Endothelial cell of umbilical vein (primary cell): ENCODE measurements at regions not wholly inside any gene's neighbourhood (a gene's known extent, or its start where the extent isn't known, plus 50 kb on each side); places are given as distances from the start of the nearest gene placed in this dataset.

Experiments
- BruUV-seq: library from RNA; stranded (reverse); fragments of 400-500 nt; replicated peaks from 2 replicates; lab custom pipeline; 2021; lab: Mats Ljungman, UMichigan
- CTCF ChIA-PET: fragments of 300-600, 350-600 bp; sonication (Branson Sonifier 250); formaldehyde crosslinking; loops from one replicate; lab custom pipeline; 2021; ENCODE audit warnings: antibody characterized with exemption, inconsistent platforms; lab: Charles Lee
- POLR2A ChIA-PET: fragments of 300-600, 350-600 bp; sonication (Branson Sonifier 250); formaldehyde crosslinking; loops from one replicate; lab custom pipeline; 2021; ENCODE audit warnings: antibody characterized with exemption, inconsistent platforms; lab: Charles Lee
- DNase-seq: peaks from one replicate; pipeline ENCODE4 v3.0.0-alpha.2; 2011; ENCODE audit warnings: low read depth, low spot score
- FAIRE-seq: peaks from 2 replicates; lab custom pipeline; 2011; peaks lifted over from hg19 to GRCh38; lab: Jason Lieb, UNC
- H2AFZ ChIP-seq: 2 replicates; pipeline ENCODE4 v1.6.0; 2012; ENCODE audit warnings: low read depth, low read length, control low read depth, inconsistent platforms
- H3K27ac ChIP-seq: 2 replicates; pipeline ENCODE4 v1.5.1; 2011; ENCODE audit warnings: low read depth, mild to moderate bottlenecking, control low read depth, low read length, moderate library complexity; ENCODE audit not compliant: insufficient read depth
- H3K27me3 ChIP-seq, 2 experiments: 2 replicates each; pipeline versions ENCODE4 v1.6.0 to v1.6.1; 2011; ENCODE audit warnings: low read length in 2 of 2, mixed read lengths in 1 of 2; ENCODE audit not compliant: control insufficient read depth in 2 of 2, insufficient read depth in 2 of 2
- H3K36me3 ChIP-seq, 2 experiments: 2 replicates in 1 of 2; 3 replicates in 1 of 2; pipeline ENCODE4 v1.5.1; 2011; ENCODE audit warnings: low read length in 2 of 2, mild to moderate bottlenecking in 1 of 2, moderate library complexity in 1 of 2; ENCODE audit not compliant: control insufficient read depth in 2 of 2, insufficient read depth in 2 of 2; ENCODE audit errors: extremely low read depth in 1 of 2
- H3K4me1 ChIP-seq: 3 replicates; pipeline ENCODE4 v1.5.1; 2011; ENCODE audit warnings: mild to moderate bottlenecking, low read length; ENCODE audit not compliant: control insufficient read depth, insufficient read depth; ENCODE audit errors: extremely low read depth
- H3K4me2 ChIP-seq: 2 replicates; pipeline ENCODE4 v1.6.1; 2011; ENCODE audit warnings: low read length, control low read depth, mixed read lengths; ENCODE audit not compliant: insufficient read depth
- H3K4me3 ChIP-seq, 3 experiments: fragments of 200-600 bp in 1 of 3; sonication (generic), shearing (Covaris generic) in 1 of 3; replicated peaks in 1 of 3; 2 replicates each; pipeline ENCODE4 v1.5.1; 2011 to 2016; ENCODE audit warnings: control low read depth in 3 of 3, low read length in 3 of 3, mild to moderate bottlenecking in 2 of 3, inconsistent platforms in 1 of 3, low read depth in 1 of 3, moderate library complexity in 1 of 3; ENCODE audit not compliant: insufficient read depth in 1 of 3
- H3K79me2 ChIP-seq: 2 replicates; pipeline ENCODE4 v1.6.0; 2012; ENCODE audit warnings: low read length, inconsistent platforms; ENCODE audit not compliant: control insufficient read depth, insufficient read depth
- H3K9ac ChIP-seq: replicated peaks from 2 replicates; pipeline ENCODE3; 2011; ENCODE audit warnings: low read length, control low read depth; ENCODE audit not compliant: insufficient read depth; ENCODE audit errors: extremely low read depth
- H3K9me1 ChIP-seq: replicated peaks from 3 replicates; pipeline ENCODE4 v1.6.0; 2011; ENCODE audit warnings: mild to moderate bottlenecking, low read length; ENCODE audit not compliant: control insufficient read depth, insufficient read depth; ENCODE audit errors: extremely low read depth
- H3K9me3 ChIP-seq: replicated peaks from 2 replicates; pipeline ENCODE4 v1.5.1; 2012; ENCODE audit warnings: low read length, inconsistent platforms; ENCODE audit not compliant: control insufficient read depth, insufficient read depth
- H4K20me1 ChIP-seq: replicated peaks from 2 replicates; pipeline ENCODE3; 2011; ENCODE audit warnings: mild to moderate bottlenecking, low read length; ENCODE audit not compliant: control insufficient read depth, insufficient read depth; ENCODE audit errors: extremely low read depth
- CTCF ChIP-seq, 2 donors: IDR thresholded peaks; 1 replicate in 1 of 2; 2 replicates in 1 of 2; pipeline ENCODE4 v1.5.1; 2011; ENCODE audit warnings: low read length in 2 of 2, mild to moderate bottlenecking in 2 of 2, moderate library complexity in 2 of 2, control low read depth in 1 of 2, inconsistent platforms in 1 of 2, low read depth in 1 of 2; ENCODE audit not compliant: insufficient read depth in 1 of 2; ENCODE audit errors: extremely low read depth in 1 of 2
- EZH2 ChIP-seq: IDR thresholded peaks from 2 replicates; pipeline ENCODE4 v1.6.1; 2012; ENCODE audit warnings: borderline replicate concordance, low read depth, mild to moderate bottlenecking, moderate library complexity, low read length, inconsistent platforms; ENCODE audit not compliant: severe bottlenecking
- FOS ChIP-seq: IDR thresholded peaks from 2 replicates; pipeline ENCODE4 v1.6.1; 2011; ENCODE audit warnings: mild to moderate bottlenecking, low read length, moderate library complexity, borderline replicate concordance; ENCODE audit not compliant: insufficient read depth
- GATA2 ChIP-seq: IDR thresholded peaks from 2 replicates; pipeline ENCODE4 v1.7.0; 2011; ENCODE audit warnings: low read depth, mild to moderate bottlenecking, moderate library complexity, mixed read lengths, low read length; ENCODE audit not compliant: insufficient read length, insufficient read depth
- JUN ChIP-seq: IDR thresholded peaks from 2 replicates; pipeline ENCODE4 v1.6.1; 2011; ENCODE audit warnings: borderline replicate concordance, low read depth; ENCODE audit not compliant: insufficient read length, insufficient read depth
- MAX ChIP-seq: IDR thresholded peaks from 2 replicates; pipeline ENCODE4 v1.6.1; 2011; ENCODE audit not compliant: insufficient read depth, insufficient read length
- MYC ChIP-seq: IDR thresholded peaks from one replicate; pipeline ENCODE4 v1.6.1; 2011; ENCODE audit warnings: mild to moderate bottlenecking, low read depth, low read length
- POLR2A ChIP-seq: IDR thresholded peaks from 2 replicates; pipeline ENCODE4 v1.6.1; 2012; ENCODE audit warnings: low read depth, mild to moderate bottlenecking, control low read depth, low read length
- POLR2AphosphoS5 ChIP-seq: IDR thresholded peaks from 2 replicates; pipeline ENCODE4 v1.6.1; 2012; ENCODE audit warnings: low read depth, mild to moderate bottlenecking, control low read depth, low read length, moderate library complexity; ENCODE audit not compliant: insufficient read depth
- dilution Hi-C: fragments of 300-500 bp; cut with MboI; formaldehyde crosslinking; loops from one replicate; pipeline ENCODE4 v1.15.0; 2019; ENCODE audit warnings: low sequenced_read_pairs; ENCODE audit not compliant: extremely low pct_ligation_motif_present
- intact Hi-C: fragments of 100-400 bp; cut with micrococcal nuclease; formaldehyde crosslinking; loops from one replicate; pipeline ENCODE4 v1.10.0; 2022

- Histone ChIP-seq H3K27ac (no peak overlapping the region), H3K9me3 (no peaks in the 10 kb centered on the region), H3K4me3 (no peak overlapping the region), H3K36me3 (no peaks in the 10 kb centered on the region), H3K79me2 (no peaks in the 10 kb centered on the region), H3K4me2 (no peak overlapping the region), H3K9ac (no peak overlapping the region), H2AFZ (no peak overlapping the region), H3K27me3 (no peaks in the 10 kb centered on the region), H4K20me1 (no peaks in the 10 kb centered on the region), H3K4me1 (no peaks in the 10 kb centered on the region), H3K9me1 (no peaks in the 10 kb centered on the region)
- POLR2A ChIA-PET, result no interaction called here
- FAIRE-seq (no peak), DNase-seq (no peak)
- no TSS peak for BruUV-seq
- dilution Hi-C loops, result no loop called here
- CTCF ChIA-PET, result no interaction called here
- TF ChIP-seq POLR2AphosphoS5, result no peak
- TF ChIP-seq EZH2, result no peak
- TF ChIP-seq CTCF (IDR thresholded peaks at IDR 0.05; ENCODE audit: extremely low read depth in 1 of 2, insufficient read depth in 1 of 2, low read depth in 1 of 2, low read length in 2 of 2), result no peak
- no peak for TF ChIP-seq GATA2
- TF ChIP-seq MAX, result no peak
- TF ChIP-seq JUN, result no peak
- TF ChIP-seq POLR2A, result no peak
- TF ChIP-seq FOS, result no peak
- TF ChIP-seq MYC, result no peak
- intact Hi-C loops, result no loop called here
These were observed 1419.4 kb upstream of the SLC10A2 start for GRCh38 chr13:104485571-104485970.
